Tibial nerve (tissue), 4 donors: ENCODE measurements at regions not wholly inside any gene's neighbourhood (a gene's known extent, or its start where the extent isn't known, plus 50 kb on each side); places are given as distances from the start of the nearest gene placed in this dataset.
"Not testable (repeated sequence)": the region's sequence is repeated elsewhere in the genome, so short reads cannot be mapped to it uniquely, and the experiment has no call there.

Source experiments
- DNase-seq, 2 donors: peaks; one replicate each; pipeline ENCODE4 v3.0.0-alpha.2; 2019; ENCODE audit warnings: low spot score in 2 of 2
- H3K27ac ChIP-seq, 4 donors: fragments of 200-600 bp; sonication (generic) in 3 of 4; one replicate each; pipeline ENCODE4 v1.5.1; 2017 to 2019; ENCODE audit warnings: mild to moderate bottlenecking in 1 of 4
- H3K27me3 ChIP-seq, 2 donors: fragments of 200-600 bp; sonication (generic) in 1 of 2; one replicate each; pipeline versions ENCODE4 v1.5.1 to v1.6.0; 2017 to 2019
- H3K36me3 ChIP-seq, 3 donors: fragments of 200-600 bp; sonication (generic); one replicate each; pipeline ENCODE4 v1.5.1; 2018 to 2019
- H3K4me1 ChIP-seq, 4 donors: fragments of 200-600 bp; sonication (generic) in 3 of 4; one replicate each; pipeline ENCODE4 v1.5.1; 2017 to 2019
- H3K4me3 ChIP-seq, 4 donors: fragments of 200-600 bp; sonication (generic) in 3 of 4; one replicate each; pipeline ENCODE4 v1.5.1; 2017 to 2019; ENCODE audit warnings: mild to moderate bottlenecking in 1 of 4, moderate library complexity in 1 of 4
- H3K9me3 ChIP-seq, 4 donors: fragments of 200-600 bp; sonication (generic) in 3 of 4; one replicate each; pipeline ENCODE4 v1.5.1; 2017 to 2019
- CTCF ChIP-seq, 5 experiments: fragments of 200-600 bp in 3 of 5; fragments of 450-650 bp in 2 of 5; sonication (generic) in 3 of 5; IDR thresholded peaks; one replicate each; pipeline ENCODE4 v1.5.1; 2016 to 2019; ENCODE audit warnings: antibody characterized with exemption in 5 of 5, mild to moderate bottlenecking in 3 of 5, moderate library complexity in 2 of 5
- EP300 ChIP-seq, 2 donors: sonication (generic); formaldehyde crosslinking; IDR thresholded peaks; one replicate each; pipeline ENCODE4 v1.6.1; 2017; ENCODE audit warnings: antibody characterized with exemption in 2 of 2, mild to moderate bottlenecking in 1 of 2
- POLR2A ChIP-seq, 2 donors: fragments of 450-650 bp; IDR thresholded peaks; one replicate each; pipeline ENCODE4 v1.6.1; 2017; ENCODE audit warnings: antibody characterized with exemption in 2 of 2, mild to moderate bottlenecking in 2 of 2, moderate library complexity in 2 of 2
- WGBS, 2 donors: methylation state at CpG; one replicate each; pipeline ENCODE4 v1.1.5; 2018; 5-methylcytosine and 5-hydroxymethylcytosine counted together

GRCh38 chr5:24265306-24265705 is 379.5 kb downstream of the CDH10 start:
- Histone ChIP-seq H3K27ac (no peak overlapping the region), H3K4me1 (no peaks in the 10 kb centered on the region), H3K4me3 (no peak overlapping the region), H3K9me3 (no peaks in the 10 kb centered on the region), H3K27me3 (no peaks in the 10 kb centered on the region), H3K36me3 (no peaks in the 10 kb centered on the region)
- no peak for DNase-seq
- WGBS, 2 donors, result 65 to 72% methylated on average over 4 of the region's 4 CpGs
- TF ChIP-seq EP300 (IDR thresholded peaks at IDR 0.05) (no peak), CTCF (IDR thresholded peaks at IDR 0.05) (no peak), POLR2A (IDR thresholded peaks at IDR 0.05) (no peak)

- Histone ChIP-seq H3K27ac (no peak overlapping the region), H3K4me1 (no peaks in the 10 kb centered on the region), H3K36me3 (no peaks in the 10 kb centered on the region), H3K4me3 (no peak overlapping the region), H3K9me3 (no peaks in the 10 kb centered on the region), H3K27me3 (no peaks in the 10 kb centered on the region)
- DNase-seq, result no peak
- WGBS, 2 donors, result 78 to 86% methylated on average over 2 of the region's 2 CpGs
- TF ChIP-seq CTCF (IDR thresholded peaks at IDR 0.05) (no peak), EP300 (IDR thresholded peaks at IDR 0.05) (no peak), POLR2A (IDR thresholded peaks at IDR 0.05) (no peak)
Measured at GRCh38 chr5:24268482-24269056, 376.2 kb downstream of the CDH10 start.

- DNase-seq, H3K9me3 ChIP-seq, H3K36me3 ChIP-seq, H3K4me3 ChIP-seq, H3K4me1 ChIP-seq, H3K27ac ChIP-seq, H3K27me3 ChIP-seq: not testable (repeated sequence)
- WGBS, 2 donors, result 71 to 74% methylated on average over 5 of the region's 5 CpGs
Measured at GRCh38 chr5:24271702-24272118, 373.1 kb downstream of the CDH10 start.

- Histone ChIP-seq H3K4me1 (no peaks in the 10 kb centered on the region), H3K27ac (no peak overlapping the region), H3K36me3 (no peaks in the 10 kb centered on the region), H3K27me3 (no peaks in the 10 kb centered on the region), H3K9me3 (no peaks in the 10 kb centered on the region), H3K4me3 (no peak overlapping the region)
- DNase-seq, result no peak
- TF ChIP-seq CTCF (IDR thresholded peaks at IDR 0.05), result no peak
- TF ChIP-seq EP300 (IDR thresholded peaks at IDR 0.05), result no peak
- no peak for TF ChIP-seq POLR2A (IDR thresholded peaks at IDR 0.05)
- 87 to 94% methylated on average over 7 of the region's 7 CpGs for WGBS, 2 donors
Measured at GRCh38 chr5:24272741-24273140, 372.0 kb downstream of the CDH10 start.

GRCh38 chr5:24280215-24280614 is 364.6 kb downstream of the CDH10 start:
- Histone ChIP-seq H3K4me1 (no peaks in the 10 kb centered on the region), H3K27ac (no peak overlapping the region), H3K4me3 (no peak overlapping the region), H3K9me3 (no peaks in the 10 kb centered on the region), H3K36me3 (no peaks in the 10 kb centered on the region), H3K27me3 (no peaks in the 10 kb centered on the region)
- no peak for TF ChIP-seq CTCF (IDR thresholded peaks at IDR 0.05)
- TF ChIP-seq EP300 (IDR thresholded peaks at IDR 0.05), result no peak
- TF ChIP-seq POLR2A (IDR thresholded peaks at IDR 0.05), result no peak
- WGBS, 2 donors, result 81% methylated on average over 5 of the region's 5 CpGs
- no peak for DNase-seq

GRCh38 chr5:24281818-24282217 is 363.0 kb downstream of the CDH10 start:
- Histone ChIP-seq H3K36me3 (no peaks in the 10 kb centered on the region), H3K27me3 (no peaks in the 10 kb centered on the region), H3K4me3 (no peak overlapping the region), H3K27ac (no peak overlapping the region), H3K9me3 (no peaks in the 10 kb centered on the region), H3K4me1 (no peaks in the 10 kb centered on the region)
- TF ChIP-seq EP300 (IDR thresholded peaks at IDR 0.05), result no peak
- no peak for TF ChIP-seq CTCF (IDR thresholded peaks at IDR 0.05)
- no peak for TF ChIP-seq POLR2A (IDR thresholded peaks at IDR 0.05)
- WGBS, 2 donors, result 21 to 73% methylated on average over 1 of the region's 1 CpG
- DNase-seq, result no peak
